GM12873 (cell line): ENCODE measurements at regions not wholly inside any gene's neighbourhood (a gene's known extent, or its start where the extent isn't known, plus 50 kb on each side); places are given as distances from the start of the nearest gene placed in this dataset.

Experiments
- TF ChIP-seq, protein P1 (sequence below): IDR thresholded peaks from 2 replicates; pipeline ENCODE4 v1.5.1; 2012; ENCODE audit warnings: low read depth, mild to moderate bottlenecking, moderate library complexity, low read length, control low read depth; ENCODE audit not compliant: insufficient read depth; ENCODE audit errors: missing control alignments

DNA sequence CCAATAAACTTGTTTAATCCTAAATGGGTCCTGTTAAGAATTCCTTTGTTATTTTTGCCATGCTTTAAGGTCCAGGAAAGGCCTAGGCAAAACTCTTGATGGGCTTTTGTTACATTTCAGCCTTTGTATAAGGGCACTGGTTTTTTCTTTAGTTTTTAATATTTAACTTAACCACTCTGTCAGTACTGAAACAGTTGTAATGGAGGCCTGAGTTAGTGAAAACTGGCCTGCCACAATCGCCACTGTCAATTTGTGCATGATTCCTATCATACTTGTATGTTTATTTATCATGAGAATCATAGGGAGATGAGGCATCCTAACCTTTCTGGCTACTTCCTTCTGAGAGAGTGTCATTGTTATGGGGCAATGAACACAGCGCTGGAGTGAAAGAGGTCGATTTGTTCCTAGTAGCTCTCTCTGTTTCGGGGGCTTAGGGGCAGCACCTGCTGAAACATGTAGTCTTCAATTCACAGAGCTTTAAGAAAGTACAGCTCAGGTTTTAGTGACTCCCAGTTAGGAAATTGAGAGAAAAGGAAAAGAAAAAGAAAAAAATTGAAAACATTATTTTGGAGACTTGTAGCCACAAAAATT lies 393.8 kb upstream of the FSTL5 start:
- TF ChIP-seq, protein P1, sequence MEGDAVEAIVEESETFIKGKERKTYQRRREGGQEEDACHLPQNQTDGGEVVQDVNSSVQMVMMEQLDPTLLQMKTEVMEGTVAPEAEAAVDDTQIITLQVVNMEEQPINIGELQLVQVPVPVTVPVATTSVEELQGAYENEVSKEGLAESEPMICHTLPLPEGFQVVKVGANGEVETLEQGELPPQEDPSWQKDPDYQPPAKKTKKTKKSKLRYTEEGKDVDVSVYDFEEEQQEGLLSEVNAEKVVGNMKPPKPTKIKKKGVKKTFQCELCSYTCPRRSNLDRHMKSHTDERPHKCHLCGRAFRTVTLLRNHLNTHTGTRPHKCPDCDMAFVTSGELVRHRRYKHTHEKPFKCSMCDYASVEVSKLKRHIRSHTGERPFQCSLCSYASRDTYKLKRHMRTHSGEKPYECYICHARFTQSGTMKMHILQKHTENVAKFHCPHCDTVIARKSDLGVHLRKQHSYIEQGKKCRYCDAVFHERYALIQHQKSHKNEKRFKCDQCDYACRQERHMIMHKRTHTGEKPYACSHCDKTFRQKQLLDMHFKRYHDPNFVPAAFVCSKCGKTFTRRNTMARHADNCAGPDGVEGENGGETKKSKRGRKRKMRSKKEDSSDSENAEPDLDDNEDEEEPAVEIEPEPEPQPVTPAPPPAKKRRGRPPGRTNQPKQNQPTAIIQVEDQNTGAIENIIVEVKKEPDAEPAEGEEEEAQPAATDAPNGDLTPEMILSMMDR = no peak

DNA sequence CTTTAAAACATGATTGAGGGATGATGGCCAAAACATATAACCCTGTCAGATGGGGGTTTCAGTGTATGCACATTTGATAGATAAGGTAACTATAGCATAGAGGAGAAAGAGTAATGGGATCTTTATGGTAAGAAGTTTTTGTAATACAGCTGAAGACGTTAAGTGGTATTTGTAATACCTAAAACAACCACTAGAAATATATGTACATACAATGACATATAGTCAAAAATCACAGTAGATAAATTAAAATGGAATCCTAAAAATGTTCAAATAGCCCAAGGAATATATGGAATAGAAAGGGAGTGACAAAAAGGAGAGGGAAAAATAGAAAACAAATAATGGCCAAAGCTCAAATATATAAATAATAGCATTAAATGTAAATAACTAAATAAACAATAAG lies 371.3 kb upstream of the FSTL5 start:
- TF ChIP-seq, protein P1 = no peak

DNA sequence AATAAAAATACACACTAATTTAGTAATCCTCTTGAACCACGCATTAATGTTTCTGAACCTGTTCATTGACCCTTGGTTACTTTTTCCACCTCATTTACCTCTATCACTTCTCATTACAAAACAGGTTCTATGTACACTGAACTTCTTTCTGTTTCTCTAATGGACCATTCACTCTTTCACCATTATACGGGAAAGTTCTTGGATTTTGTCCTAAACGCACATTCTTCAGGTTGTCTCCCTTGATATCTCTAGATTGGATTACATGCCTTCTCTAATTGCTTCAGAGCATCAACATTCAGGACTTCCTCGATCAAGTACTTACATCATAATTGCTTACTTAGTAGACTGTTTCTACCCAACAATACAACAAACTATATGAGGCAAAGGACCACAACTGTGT lies 359.4 kb upstream of the FSTL5 start:
- TF ChIP-seq, protein P1 = no peak

DNA sequence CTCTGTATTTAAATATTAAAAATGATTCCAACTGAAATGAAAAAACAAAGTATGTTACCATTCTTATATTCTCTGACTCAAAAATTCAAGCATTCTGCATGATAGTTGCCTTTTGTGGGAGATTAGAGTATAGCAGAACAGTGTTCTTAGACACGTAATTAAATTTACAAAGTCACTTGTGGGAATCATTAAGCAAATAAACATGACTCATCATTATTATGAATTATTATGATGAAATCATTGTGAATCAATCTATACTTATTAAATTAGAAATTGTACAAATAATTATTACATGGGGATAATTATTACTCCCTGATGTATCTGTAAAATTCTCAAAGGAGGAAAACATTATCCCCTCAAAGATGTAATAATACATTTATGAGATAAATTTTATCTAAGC lies 358.9 kb upstream of the FSTL5 start:
- TF ChIP-seq, protein P1 = no peak

DNA sequence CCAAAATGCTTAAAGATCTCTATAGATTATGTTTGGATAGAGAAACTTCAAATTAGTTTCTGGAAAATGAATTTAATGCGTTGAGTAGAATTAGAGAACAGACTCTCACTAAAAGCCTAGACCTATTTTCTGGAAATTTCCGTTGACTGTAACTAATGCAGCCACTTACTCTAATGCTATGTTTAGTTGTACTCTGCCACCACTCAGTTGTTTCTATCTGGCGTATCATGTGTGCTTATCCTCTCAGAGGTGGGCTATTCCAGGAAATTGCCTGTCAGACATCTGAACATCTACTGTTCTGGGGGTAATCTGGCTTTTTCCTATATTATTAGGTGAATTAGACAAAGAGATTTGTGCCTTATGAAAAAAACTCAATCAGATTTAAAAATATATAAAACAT lies 347.1 kb upstream of the FSTL5 start:
- TF ChIP-seq, protein P1 = no peak

DNA sequence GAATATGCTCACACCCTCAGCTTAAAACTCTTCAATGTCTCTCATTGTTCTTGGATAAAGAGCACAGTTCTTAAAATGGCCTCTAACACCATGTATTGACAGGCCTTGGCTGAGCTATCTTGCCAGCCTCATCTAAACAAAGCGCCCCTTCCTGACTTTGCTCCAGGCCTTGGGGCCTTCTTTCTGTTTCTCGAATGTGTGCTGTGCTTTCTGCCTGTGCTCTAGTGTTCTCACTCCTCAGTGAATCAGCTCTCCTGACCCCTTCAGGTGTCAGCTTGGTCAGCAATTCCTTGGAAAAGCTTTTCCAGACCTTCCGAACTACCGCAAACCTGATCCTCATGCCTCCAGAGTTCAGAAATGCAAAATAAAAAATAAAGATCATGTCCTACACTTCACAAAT lies 346.3 kb upstream of the FSTL5 start:
- TF ChIP-seq, protein P1 = no peak

DNA sequence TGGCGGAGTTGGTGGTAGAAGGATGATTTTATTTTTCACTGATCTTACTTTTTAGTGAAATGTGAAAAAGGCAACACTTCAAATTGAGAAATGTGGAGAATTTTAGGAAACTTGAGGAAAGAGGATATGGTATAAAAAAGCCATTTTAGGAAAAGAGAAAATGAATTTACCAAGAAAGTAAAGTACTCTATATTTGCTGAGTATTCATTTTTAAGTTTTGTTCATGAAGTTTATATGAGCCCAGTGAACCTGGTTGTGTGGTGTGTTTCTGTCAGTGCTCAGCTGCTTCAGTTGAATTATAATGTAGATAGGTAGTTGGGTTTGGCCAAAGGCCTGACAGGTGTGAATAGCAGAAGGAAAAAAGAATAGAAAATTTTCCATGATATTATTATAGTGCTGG lies 345.5 kb upstream of the FSTL5 start:
- TF ChIP-seq, protein P1 = no peak
